GM23338 (cell line): ENCODE measurements at regions not wholly inside any gene's neighbourhood (a gene's known extent, or its start where the extent isn't known, plus 50 kb on each side); places are given as distances from the start of the nearest gene placed in this dataset.

Experiments used
- ATAC-seq: fragments of 200-7000 bp; cut with Tn5 transposase; 3 replicates; pipeline ENCODE4 v1.9.1; 2020
- DNase-seq: peaks from one replicate; pipeline ENCODE4 v3.0.0-alpha.2; 2015; ENCODE audit warnings: low spot score
- H2AFZ ChIP-seq: fragments of 200-600 bp; sonication (generic); 2 replicates; pipeline ENCODE4 v1.8.0; 2016; ENCODE audit warnings: antibody characterized with exemption, mild to moderate bottlenecking, moderate library complexity
- H3F3A ChIP-seq: fragments of 200-600 bp; sonication (generic); replicated peaks from 2 replicates; pipeline ENCODE4 v1.8.0; 2017; ENCODE audit warnings: antibody characterized with exemption, mixed run types, low read depth
- H3K27ac ChIP-seq: fragments of 200-600 bp; sonication (generic); 2 replicates; pipeline ENCODE4 v1.6.1; 2016; ENCODE audit warnings: low read depth
- H3K27me3 ChIP-seq: fragments of 200-600 bp; sonication (generic); 2 replicates; pipeline ENCODE4 v1.8.0; 2016; ENCODE audit warnings: mild to moderate bottlenecking, mixed run types, moderate library complexity; ENCODE audit not compliant: insufficient read depth
- H3K36me3 ChIP-seq: fragments of 200-600 bp; sonication (generic); 2 replicates; pipeline ENCODE4 v1.8.0; 2016; ENCODE audit warnings: mild to moderate bottlenecking; ENCODE audit not compliant: insufficient read depth
- H3K4me1 ChIP-seq: fragments of 200-600 bp; sonication (generic); 2 replicates; pipeline ENCODE4 v1.8.0; 2016; ENCODE audit warnings: mild to moderate bottlenecking, moderate library complexity; ENCODE audit not compliant: insufficient read depth
- H3K4me2 ChIP-seq: fragments of 200-600 bp; sonication (generic); 2 replicates; pipeline ENCODE4 v1.7.1; 2017; ENCODE audit warnings: mixed run types
- H3K4me3 ChIP-seq: fragments of 200-600 bp; sonication (generic); 2 replicates; pipeline ENCODE4 v1.6.1; 2016; ENCODE audit warnings: mixed run types
- H3K79me2 ChIP-seq: fragments of 200-600 bp; sonication (generic); replicated peaks from 2 replicates; pipeline ENCODE4 v1.8.0; 2017; ENCODE audit warnings: mild to moderate bottlenecking; ENCODE audit not compliant: insufficient read depth
- H3K9me2 ChIP-seq: fragments of 200-600 bp; sonication (generic); 2 replicates; pipeline ENCODE4 v1.8.0; 2017; ENCODE audit not compliant: insufficient read depth
- H4K20me1 ChIP-seq: fragments of 200-600 bp; sonication (generic); replicated peaks from 2 replicates; pipeline ENCODE4 v1.8.0; 2017; ENCODE audit warnings: mild to moderate bottlenecking; ENCODE audit not compliant: insufficient read depth
- H3K27ac Mint-ChIP-seq: 2 replicates; pipeline ENCODE4 v1.8.0; 2020; ENCODE audit warnings: inconsistent platforms, mild to moderate bottlenecking, moderate library complexity, mixed read lengths
- H3K27me3 Mint-ChIP-seq: 3 replicates; pipeline ENCODE4 v1.8.0; 2022; ENCODE audit warnings: low read depth, mild to moderate bottlenecking, moderate library complexity, mixed read lengths, inconsistent platforms; ENCODE audit not compliant: insufficient read depth, poor library complexity
- H3K36me3 Mint-ChIP-seq: 3 replicates; pipeline ENCODE4 v1.8.0; 2021; ENCODE audit warnings: low read depth, mild to moderate bottlenecking, inconsistent platforms, moderate library complexity, mixed read lengths
- H3K4me1 Mint-ChIP-seq: 3 replicates; pipeline ENCODE4 v1.8.0; 2020; ENCODE audit warnings: mild to moderate bottlenecking, inconsistent platforms, mixed read lengths
- H3K4me3 Mint-ChIP-seq: 3 replicates; pipeline ENCODE4 v1.8.0; 2021; ENCODE audit warnings: moderate library complexity, mild to moderate bottlenecking, inconsistent platforms, mixed read lengths
- H3K9me3 Mint-ChIP-seq: 3 replicates; pipeline ENCODE4 v1.8.0; 2020; ENCODE audit warnings: moderate library complexity, mild to moderate bottlenecking, inconsistent platforms, mixed read lengths
- CREB1 ChIP-seq: fragments of 250-450 bp; sonication (Bioruptor Pico); IDR thresholded peaks from 2 replicates; pipeline ENCODE4 v1.5.0; 2020; ENCODE audit warnings: low read depth, mild to moderate bottlenecking, moderate library complexity
- EZH2 ChIP-seq: fragments of 200-600 bp; sonication (generic); IDR thresholded peaks from one replicate; pipeline ENCODE4 v1.8.0; 2017; ENCODE audit warnings: antibody characterized with exemption, mild to moderate bottlenecking, low read depth; ENCODE audit not compliant: unreplicated experiment
- EZH2phosphoT487 ChIP-seq: fragments of 200-600 bp; sonication (generic); IDR thresholded peaks from one replicate; pipeline ENCODE4 v1.8.1; 2018; ENCODE audit warnings: antibody characterized with exemption; ENCODE audit not compliant: unreplicated experiment
- JUNB ChIP-seq: IDR thresholded peaks from one replicate; pipeline ENCODE4 v1.6.1; 2016; ENCODE audit warnings: antibody characterized with exemption; ENCODE audit not compliant: unreplicated experiment
- NANOG ChIP-seq: IDR thresholded peaks from 2 replicates; pipeline ENCODE4 v1.6.1; 2016; ENCODE audit warnings: antibody characterized with exemption, borderline replicate concordance
- POLR2AphosphoS5 ChIP-seq: IDR thresholded peaks from 2 replicates; pipeline ENCODE4 v1.6.1; 2016; ENCODE audit warnings: antibody characterized with exemption, low read depth
- STAT1 ChIP-seq: IDR thresholded peaks from one replicate; pipeline ENCODE4 v1.6.1; 2016; ENCODE audit warnings: antibody characterized with exemption; ENCODE audit not compliant: unreplicated experiment
- ZNF114 ChIP-seq: fragments of 250-450 bp; sonication (Bioruptor Pico); IDR thresholded peaks from 2 replicates; pipeline ENCODE4 v1.5.0; 2020; ENCODE audit warnings: mild to moderate bottlenecking, moderate library complexity
- ZNF331 ChIP-seq: fragments of 250-450 bp; sonication (Bioruptor Pico); IDR thresholded peaks from 2 replicates; pipeline ENCODE4 v1.5.0; 2020; ENCODE audit warnings: low read depth, mild to moderate bottlenecking, moderate library complexity
- TF ChIP-seq, protein P1 (sequence below): IDR thresholded peaks from 2 replicates; pipeline ENCODE4 v1.6.1; 2016; ENCODE audit warnings: antibody characterized with exemption
- TF ChIP-seq, protein P2 (sequence below): fragments of 250-450 bp; sonication (Bioruptor Pico); IDR thresholded peaks from 2 replicates; pipeline ENCODE4 v1.5.0; 2020; ENCODE audit warnings: mild to moderate bottlenecking, moderate library complexity
- TF ChIP-seq, protein P3 (sequence below), 2 experiments: fragments of 200-600 bp in 1 of 2; sonication (generic) in 1 of 2; conservative IDR thresholded peaks; 2 replicates each; pipeline versions ENCODE4 v1.5.1 to v1.6.1; 2016 to 2017; ENCODE audit warnings: antibody characterized with exemption in 2 of 2, low read depth in 2 of 2, mild to moderate bottlenecking in 2 of 2, moderate library complexity in 1 of 2

DNA sequence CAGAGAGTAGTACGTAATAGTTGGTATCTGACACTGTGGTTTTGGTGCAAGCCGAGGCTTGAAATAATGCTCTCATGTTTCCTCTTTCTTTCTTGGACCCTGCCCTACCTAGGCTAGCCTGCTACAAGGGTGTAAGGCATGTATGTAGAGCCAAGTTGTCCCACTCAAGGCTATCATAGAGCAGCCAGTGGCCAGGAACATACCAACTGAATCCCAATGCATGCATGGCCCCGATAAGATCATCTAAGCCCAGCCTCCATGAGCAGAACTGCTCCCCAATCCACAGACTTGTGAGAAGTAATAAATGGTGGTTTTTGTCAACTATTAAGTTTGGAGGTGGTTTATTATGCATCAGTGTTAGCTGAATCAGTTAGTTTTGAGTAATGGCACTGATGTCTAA lies 250.2 kb downstream of the SH2D4B start:
- Mint-ChIP-seq H3K27ac (no peak overlapping the region), H3K27me3 (no peaks in the 10 kb centered on the region), H3K4me1 (no peaks in the 10 kb centered on the region), H3K36me3 (no peaks in the 10 kb centered on the region), H3K4me3 (no peak overlapping the region), H3K9me3 (no peaks in the 10 kb centered on the region)
- Histone ChIP-seq H3K9me2 (no peaks in the 10 kb centered on the region), H3K27ac (no peak overlapping the region), H3F3A (no peaks in the 10 kb centered on the region), H3K36me3 (no peaks in the 10 kb centered on the region), H3K4me1 (no peaks in the 10 kb centered on the region), H3K4me2 (no peak overlapping the region), H3K4me3 (no peak overlapping the region), H2AFZ (peak overlapping the region; percentile 47; the same call in 1 of the 2 replicates), H3K79me2 (no peaks in the 10 kb centered on the region), H3K27me3 (no peaks in the 10 kb centered on the region), H4K20me1 (no peaks in the 10 kb centered on the region)
- ATAC-seq (no peak), DNase-seq (no peak)
- TF ChIP-seq NANOG (no peak), CREB1 (CRISPR knock-in tag) (no peak), JUNB (no peak), EZH2 (no peak), ZNF331 (CRISPR knock-in tag) (no peak), EZH2phosphoT487 (no peak), STAT1 (no peak), POLR2AphosphoS5 (no peak)
- TF ChIP-seq, protein P1, sequence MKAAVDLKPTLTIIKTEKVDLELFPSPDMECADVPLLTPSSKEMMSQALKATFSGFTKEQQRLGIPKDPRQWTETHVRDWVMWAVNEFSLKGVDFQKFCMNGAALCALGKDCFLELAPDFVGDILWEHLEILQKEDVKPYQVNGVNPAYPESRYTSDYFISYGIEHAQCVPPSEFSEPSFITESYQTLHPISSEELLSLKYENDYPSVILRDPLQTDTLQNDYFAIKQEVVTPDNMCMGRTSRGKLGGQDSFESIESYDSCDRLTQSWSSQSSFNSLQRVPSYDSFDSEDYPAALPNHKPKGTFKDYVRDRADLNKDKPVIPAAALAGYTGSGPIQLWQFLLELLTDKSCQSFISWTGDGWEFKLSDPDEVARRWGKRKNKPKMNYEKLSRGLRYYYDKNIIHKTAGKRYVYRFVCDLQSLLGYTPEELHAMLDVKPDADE, result no peak

DNA sequence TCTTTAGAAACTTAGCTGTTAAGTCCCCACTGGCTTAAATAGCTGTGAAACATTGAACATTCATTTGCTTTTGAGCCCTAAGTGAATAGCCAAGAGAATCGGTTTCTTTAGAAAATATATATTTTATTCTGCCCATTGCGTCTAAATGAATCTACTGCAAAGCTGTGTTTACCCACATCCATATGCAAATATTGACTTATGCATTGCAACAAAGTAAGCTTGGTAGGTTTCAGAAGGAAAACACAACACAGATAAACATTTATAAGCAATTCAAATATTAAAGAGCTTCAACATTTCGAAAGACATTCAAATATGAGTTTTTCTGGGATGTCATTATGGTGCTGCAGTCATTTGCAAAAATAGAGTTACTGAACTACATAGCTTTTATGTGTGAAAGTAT lies 257.3 kb downstream of the SH2D4B start:
- no peaks in the 10 kb centered on the region for H3K9me2 ChIP-seq
- DNase-seq (no peak), ATAC-seq (no peak)
- no peaks in the 10 kb centered on the region for H3K4me1 ChIP-seq
- H3F3A ChIP-seq, result no peaks in the 10 kb centered on the region
- H3K27me3 Mint-ChIP-seq, result no peaks in the 10 kb centered on the region
- H3K4me3 Mint-ChIP-seq, result no peak overlapping the region
- no peaks in the 10 kb centered on the region for H3K79me2 ChIP-seq
- H3K27ac ChIP-seq, result no peak overlapping the region
- no peak overlapping the region for H3K4me3 ChIP-seq
- H3K36me3 Mint-ChIP-seq, result no peaks in the 10 kb centered on the region
- H3K27me3 ChIP-seq, result no peaks in the 10 kb centered on the region
- H4K20me1 ChIP-seq, result no peaks in the 10 kb centered on the region
- H3K4me1 Mint-ChIP-seq, result no peaks in the 10 kb centered on the region
- H3K27ac Mint-ChIP-seq, result no peak overlapping the region
- no peak overlapping the region for H2AFZ ChIP-seq
- no peaks in the 10 kb centered on the region for H3K36me3 ChIP-seq
- H3K4me2 ChIP-seq, result no peak overlapping the region
- H3K9me3 Mint-ChIP-seq, result no peaks in the 10 kb centered on the region
- TF ChIP-seq, protein P2, sequence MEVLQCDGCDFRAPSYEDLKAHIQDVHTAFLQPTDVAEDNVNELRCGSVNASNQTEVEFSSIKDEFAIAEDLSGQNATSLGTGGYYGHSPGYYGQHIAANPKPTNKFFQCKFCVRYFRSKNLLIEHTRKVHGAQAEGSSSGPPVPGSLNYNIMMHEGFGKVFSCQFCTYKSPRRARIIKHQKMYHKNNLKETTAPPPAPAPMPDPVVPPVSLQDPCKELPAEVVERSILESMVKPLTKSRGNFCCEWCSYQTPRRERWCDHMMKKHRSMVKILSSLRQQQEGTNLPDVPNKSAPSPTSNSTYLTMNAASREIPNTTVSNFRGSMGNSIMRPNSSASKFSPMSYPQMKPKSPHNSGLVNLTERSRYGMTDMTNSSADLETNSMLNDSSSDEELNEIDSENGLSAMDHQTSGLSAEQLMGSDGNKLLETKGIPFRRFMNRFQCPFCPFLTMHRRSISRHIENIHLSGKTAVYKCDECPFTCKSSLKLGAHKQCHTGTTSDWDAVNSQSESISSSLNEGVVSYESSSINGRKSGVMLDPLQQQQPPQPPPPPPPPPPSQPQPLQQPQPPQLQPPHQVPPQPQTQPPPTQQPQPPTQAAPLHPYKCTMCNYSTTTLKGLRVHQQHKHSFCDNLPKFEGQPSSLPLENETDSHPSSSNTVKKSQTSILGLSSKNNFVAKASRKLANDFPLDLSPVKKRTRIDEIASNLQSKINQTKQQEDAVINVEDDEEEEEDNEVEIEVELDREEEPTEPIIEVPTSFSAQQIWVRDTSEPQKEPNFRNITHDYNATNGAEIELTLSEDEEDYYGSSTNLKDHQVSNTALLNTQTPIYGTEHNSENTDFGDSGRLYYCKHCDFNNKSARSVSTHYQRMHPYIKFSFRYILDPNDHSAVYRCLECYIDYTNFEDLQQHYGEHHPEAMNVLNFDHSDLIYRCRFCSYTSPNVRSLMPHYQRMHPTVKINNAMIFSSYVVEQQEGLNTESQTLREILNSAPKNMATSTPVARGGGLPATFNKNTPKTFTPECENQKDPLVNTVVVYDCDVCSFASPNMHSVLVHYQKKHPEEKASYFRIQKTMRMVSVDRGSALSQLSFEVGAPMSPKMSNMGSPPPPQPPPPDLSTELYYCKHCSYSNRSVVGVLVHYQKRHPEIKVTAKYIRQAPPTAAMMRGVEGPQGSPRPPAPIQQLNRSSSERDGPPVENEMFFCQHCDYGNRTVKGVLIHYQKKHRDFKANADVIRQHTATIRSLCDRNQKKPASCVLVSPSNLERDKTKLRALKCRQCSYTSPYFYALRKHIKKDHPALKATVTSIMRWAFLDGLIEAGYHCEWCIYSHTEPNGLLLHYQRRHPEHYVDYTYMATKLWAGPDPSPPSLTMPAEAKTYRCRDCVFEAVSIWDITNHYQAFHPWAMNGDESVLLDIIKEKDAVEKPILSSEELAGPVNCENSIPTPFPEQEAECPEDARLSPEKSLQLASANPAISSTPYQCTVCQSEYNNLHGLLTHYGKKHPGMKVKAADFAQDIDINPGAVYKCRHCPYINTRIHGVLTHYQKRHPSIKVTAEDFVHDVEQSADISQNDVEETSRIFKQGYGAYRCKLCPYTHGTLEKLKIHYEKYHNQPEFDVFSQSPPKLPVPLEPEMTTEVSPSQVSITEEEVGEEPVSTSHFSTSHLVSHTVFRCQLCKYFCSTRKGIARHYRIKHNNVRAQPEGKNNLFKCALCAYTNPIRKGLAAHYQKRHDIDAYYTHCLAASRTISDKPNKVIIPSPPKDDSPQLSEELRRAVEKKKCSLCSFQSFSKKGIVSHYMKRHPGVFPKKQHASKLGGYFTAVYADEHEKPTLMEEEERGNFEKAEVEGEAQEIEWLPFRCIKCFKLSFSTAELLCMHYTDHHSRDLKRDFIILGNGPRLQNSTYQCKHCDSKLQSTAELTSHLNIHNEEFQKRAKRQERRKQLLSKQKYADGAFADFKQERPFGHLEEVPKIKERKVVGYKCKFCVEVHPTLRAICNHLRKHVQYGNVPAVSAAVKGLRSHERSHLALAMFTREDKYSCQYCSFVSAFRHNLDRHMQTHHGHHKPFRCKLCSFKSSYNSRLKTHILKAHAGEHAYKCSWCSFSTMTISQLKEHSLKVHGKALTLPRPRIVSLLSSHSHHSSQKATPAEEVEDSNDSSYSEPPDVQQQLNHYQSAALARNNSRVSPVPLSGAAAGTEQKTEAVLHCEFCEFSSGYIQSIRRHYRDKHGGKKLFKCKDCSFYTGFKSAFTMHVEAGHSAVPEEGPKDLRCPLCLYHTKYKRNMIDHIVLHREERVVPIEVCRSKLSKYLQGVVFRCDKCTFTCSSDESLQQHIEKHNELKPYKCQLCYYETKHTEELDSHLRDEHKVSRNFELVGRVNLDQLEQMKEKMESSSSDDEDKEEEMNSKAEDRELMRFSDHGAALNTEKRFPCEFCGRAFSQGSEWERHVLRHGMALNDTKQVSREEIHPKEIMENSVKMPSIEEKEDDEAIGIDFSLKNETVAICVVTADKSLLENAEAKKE, result no peak
- TF ChIP-seq, protein P1, result no peak
- TF ChIP-seq STAT1 (no peak), CREB1 (CRISPR knock-in tag) (no peak), ZNF114 (CRISPR knock-in tag) (no peak), NANOG (no peak), JUNB (no peak), EZH2 (no peak), POLR2AphosphoS5 (no peak), ZNF331 (CRISPR knock-in tag) (no peak)
- TF ChIP-seq, protein P3, sequence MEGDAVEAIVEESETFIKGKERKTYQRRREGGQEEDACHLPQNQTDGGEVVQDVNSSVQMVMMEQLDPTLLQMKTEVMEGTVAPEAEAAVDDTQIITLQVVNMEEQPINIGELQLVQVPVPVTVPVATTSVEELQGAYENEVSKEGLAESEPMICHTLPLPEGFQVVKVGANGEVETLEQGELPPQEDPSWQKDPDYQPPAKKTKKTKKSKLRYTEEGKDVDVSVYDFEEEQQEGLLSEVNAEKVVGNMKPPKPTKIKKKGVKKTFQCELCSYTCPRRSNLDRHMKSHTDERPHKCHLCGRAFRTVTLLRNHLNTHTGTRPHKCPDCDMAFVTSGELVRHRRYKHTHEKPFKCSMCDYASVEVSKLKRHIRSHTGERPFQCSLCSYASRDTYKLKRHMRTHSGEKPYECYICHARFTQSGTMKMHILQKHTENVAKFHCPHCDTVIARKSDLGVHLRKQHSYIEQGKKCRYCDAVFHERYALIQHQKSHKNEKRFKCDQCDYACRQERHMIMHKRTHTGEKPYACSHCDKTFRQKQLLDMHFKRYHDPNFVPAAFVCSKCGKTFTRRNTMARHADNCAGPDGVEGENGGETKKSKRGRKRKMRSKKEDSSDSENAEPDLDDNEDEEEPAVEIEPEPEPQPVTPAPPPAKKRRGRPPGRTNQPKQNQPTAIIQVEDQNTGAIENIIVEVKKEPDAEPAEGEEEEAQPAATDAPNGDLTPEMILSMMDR (conservative IDR thresholded peaks at IDR 0.05; ENCODE audit: low read depth in 2 of 2), result no peak
